HG02973 (cell line): ENCODE measurements at regions not wholly inside any gene's neighbourhood (a gene's known extent, or its start where the extent isn't known, plus 50 kb on each side); places are given as distances from the start of the nearest gene placed in this dataset.

Source experiments
- ATAC-seq: cut with Tn5 transposase; IDR thresholded peaks from one replicate; pipeline ENCODE4 v1.9.1; 2021; ENCODE audit warnings: moderate library complexity; ENCODE audit not compliant: unreplicated experiment

GRCh38 chr12:115657081-115658013 is 620.1 kb downstream of the MED13L start:
- ATAC-seq = no peak

- no peak for ATAC-seq
These were observed 627.5 kb downstream of the MED13L start for GRCh38 chr12:115650026-115650425.

GRCh38 chr12:115648463-115648862 is 629.0 kb downstream of the MED13L start:
- ATAC-seq = no peak

- no peak for ATAC-seq
These were observed 631.3 kb downstream of the MED13L start for GRCh38 chr12:115646210-115646609.

- ATAC-seq = no peak
These were observed 636.6 kb downstream of the MED13L start for GRCh38 chr12:115640929-115641328.

- no peak for ATAC-seq
These were observed 637.9 kb downstream of the MED13L start for GRCh38 chr12:115639648-115640012.

- no peak for ATAC-seq
These were observed 638.5 kb downstream of the MED13L start for GRCh38 chr12:115638733-115639647.

GRCh38 chr12:115636546-115636945 is 640.9 kb downstream of the MED13L start:
- no peak for ATAC-seq

- no peak for ATAC-seq
These were observed 645.2 kb downstream of the MED13L start for GRCh38 chr12:115632308-115632707.

GRCh38 chr12:115630136-115630535 is 647.4 kb downstream of the MED13L start:
- ATAC-seq = no peak

- no peak for ATAC-seq
These were observed 651.3 kb downstream of the MED13L start for GRCh38 chr12:115626210-115626609.

GRCh38 chr12:115623764-115624334 is 653.6 kb downstream of the MED13L start:
- no peak for ATAC-seq

- no peak for ATAC-seq
These were observed 654.2 kb downstream of the MED13L start for GRCh38 chr12:115623275-115623674.

- ATAC-seq = no peak
These were observed 656.7 kb downstream of the MED13L start for GRCh38 chr12:115620816-115621215.

- ATAC-seq = no peak
These were observed 657.6 kb downstream of the MED13L start for GRCh38 chr12:115619889-115620288.

GRCh38 chr12:115619061-115619460 is 658.4 kb downstream of the MED13L start:
- no peak for ATAC-seq

- no peak for ATAC-seq
These were observed 659.4 kb downstream of the MED13L start for GRCh38 chr12:115618105-115618504.

- ATAC-seq = no peak
These were observed 660.1 kb downstream of the MED13L start for GRCh38 chr12:115617391-115617790.

GRCh38 chr12:115611477-115611876 is 666.0 kb downstream of the MED13L start:
- no peak for ATAC-seq

GRCh38 chr12:115609347-115609746 is 668.1 kb downstream of the MED13L start:
- ATAC-seq = no peak

GRCh38 chr12:115606040-115606439 is 671.5 kb downstream of the MED13L start:
- ATAC-seq = no peak
